Central memory CD8-positive, alpha-beta T cell (primary cell): ENCODE measurements at regions not wholly inside any gene's neighbourhood (a gene's known extent, or its start where the extent isn't known, plus 50 kb on each side); places are given as distances from the start of the nearest gene placed in this dataset.

ENCODE experiments used
- ATAC-seq: fragments of 150-1000 bp; cut with Tn5 transposase; replicated peaks from 2 replicates; pipeline ENCODE4 v1.10.0; 2022; ENCODE audit warnings: mild to moderate bottlenecking, moderate FRiP score, moderate number of reproducible peaks; ENCODE audit not compliant: poor library complexity, severe bottlenecking; ENCODE audit errors: extremely low read depth
- DNase-seq, 2 donors: peaks; one replicate each; pipeline ENCODE4 v3.0.0; 2021; ENCODE audit warnings: low spot score in 2 of 2
- H3K27ac Mint-ChIP-seq: one replicate; pipeline ENCODE4 v1.8.0; 2022; ENCODE audit warnings: low read depth, mild to moderate bottlenecking, moderate library complexity, mixed read lengths
- H3K27me3 Mint-ChIP-seq: one replicate; pipeline ENCODE4 v1.8.0; 2022; ENCODE audit warnings: mixed read lengths
- H3K36me3 Mint-ChIP-seq: one replicate; pipeline ENCODE4 v1.8.0; 2022; ENCODE audit warnings: mild to moderate bottlenecking, moderate library complexity, mixed read lengths; ENCODE audit not compliant: insufficient read depth
- H3K4me1 Mint-ChIP-seq: one replicate; pipeline ENCODE4 v1.8.0; 2022; ENCODE audit warnings: mixed read lengths
- H3K4me3 Mint-ChIP-seq: one replicate; pipeline ENCODE4 v1.8.0; 2022; ENCODE audit warnings: mild to moderate bottlenecking, moderate library complexity, mixed read lengths
- H3K9me3 Mint-ChIP-seq: one replicate; pipeline ENCODE4 v1.8.0; 2022; ENCODE audit warnings: mixed read lengths

DNA sequence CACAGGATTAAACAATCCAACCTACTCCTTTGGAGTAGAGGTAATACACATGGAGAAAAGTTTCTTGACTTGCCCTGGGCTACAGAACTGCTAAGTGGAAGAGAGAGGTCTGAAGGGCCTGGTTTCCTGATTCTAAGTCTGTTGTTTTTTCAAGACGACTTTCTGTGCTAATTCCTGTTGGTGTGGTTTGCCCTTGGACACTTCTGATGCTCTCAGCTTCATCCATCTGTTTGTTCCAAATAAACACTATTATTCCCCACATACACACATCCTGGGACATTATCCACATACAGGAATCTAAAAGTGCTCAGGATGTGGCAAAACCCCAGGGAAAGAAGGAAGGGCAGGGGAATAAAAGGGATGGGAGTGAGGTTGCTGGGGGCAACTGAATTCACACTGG is 393.5 kb upstream of the TBL1XR1 start:
- ATAC-seq (no peak), DNase-seq (no peak)
- Mint-ChIP-seq H3K4me1 (peaks cover 37% of the 10 kb centered on the region), H3K4me3 (peak overlapping the region; percentile 56), H3K27me3 (no peaks in the 10 kb centered on the region), H3K27ac (peak overlapping the region; percentile 83), H3K36me3 (no peaks in the 10 kb centered on the region), H3K9me3 (no peaks in the 10 kb centered on the region)

- peaks cover 42% of the 10 kb centered on the region for H3K4me1 Mint-ChIP-seq
- H3K36me3 Mint-ChIP-seq = peaks cover 1% of the 10 kb centered on the region
- peak overlapping the region; percentile 83 for H3K27ac Mint-ChIP-seq
- H3K27me3 Mint-ChIP-seq = no peaks in the 10 kb centered on the region
- DNase-seq (no peak), ATAC-seq (no peak)
- H3K4me3 Mint-ChIP-seq = peak overlapping the region; percentile 56
- no peaks in the 10 kb centered on the region for H3K9me3 Mint-ChIP-seq
These were observed 394.1 kb upstream of the TBL1XR1 start for GRCh38 chr3:177591379-177591778.

- Mint-ChIP-seq H3K4me1 (peaks cover 62% of the 10 kb centered on the region), H3K9me3 (no peaks in the 10 kb centered on the region), H3K27ac (no peak overlapping the region), H3K36me3 (peaks cover 4% of the 10 kb centered on the region), H3K27me3 (no peaks in the 10 kb centered on the region), H3K4me3 (no peak overlapping the region)
- no peak for ATAC-seq
- DNase-seq = no peak
These were observed 396.8 kb upstream of the TBL1XR1 start for GRCh38 chr3:177594096-177594495.

GRCh38 chr3:177595530-177596188 is 398.4 kb upstream of the TBL1XR1 start:
- peaks cover 74% of the 10 kb centered on the region for H3K4me1 Mint-ChIP-seq

GRCh38 chr3:177596248-177596815 is 399.1 kb upstream of the TBL1XR1 start:
- Mint-ChIP-seq H3K4me1 (peaks cover 74% of the 10 kb centered on the region), H3K4me3 (no peak overlapping the region), H3K27ac (peak overlapping the region; percentile 17), H3K9me3 (no peaks in the 10 kb centered on the region), H3K27me3 (no peaks in the 10 kb centered on the region), H3K36me3 (peaks cover 4% of the 10 kb centered on the region)
- no peak for ATAC-seq
- no peak for DNase-seq

More at GRCh38 chr3:177595530-177596188, 398.4 kb upstream of the TBL1XR1 start:
- DNase-seq (no peak), ATAC-seq (no peak)
- peak overlapping the region; percentile 12 for H3K27ac Mint-ChIP-seq
- H3K27me3 Mint-ChIP-seq = no peaks in the 10 kb centered on the region
- no peaks in the 10 kb centered on the region for H3K9me3 Mint-ChIP-seq
- peaks cover 4% of the 10 kb centered on the region for H3K36me3 Mint-ChIP-seq
- no peak overlapping the region for H3K4me3 Mint-ChIP-seq

DNA sequence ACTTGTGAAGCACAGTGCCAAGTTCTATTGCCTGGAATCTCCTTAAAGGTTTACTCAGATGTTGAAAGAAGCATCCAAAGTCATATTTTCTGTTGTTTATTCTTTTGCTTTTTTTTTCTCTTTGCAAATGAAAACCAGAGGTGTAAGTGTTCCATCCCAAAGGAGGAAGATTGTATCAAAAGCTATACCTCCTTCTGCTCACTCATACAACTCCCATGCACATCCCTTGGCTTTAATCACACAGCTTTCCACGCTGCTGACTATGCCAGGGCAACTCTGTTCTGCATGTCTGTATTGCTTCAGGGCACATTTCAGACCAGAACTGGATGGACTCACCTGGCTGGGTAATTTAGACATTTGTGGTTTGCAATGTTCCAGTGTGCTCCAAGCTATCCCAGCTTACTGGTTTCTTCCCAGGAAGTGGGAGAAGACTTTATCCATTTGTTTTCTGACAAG is 399.6 kb upstream of the TBL1XR1 start:
- peaks cover 73% of the 10 kb centered on the region for H3K4me1 Mint-ChIP-seq
- ATAC-seq (no peak), DNase-seq (no peak)
- H3K36me3 Mint-ChIP-seq = peaks cover 4% of the 10 kb centered on the region
- no peaks in the 10 kb centered on the region for H3K9me3 Mint-ChIP-seq
- no peaks in the 10 kb centered on the region for H3K27me3 Mint-ChIP-seq
- peak overlapping the region; percentile 90 for H3K27ac Mint-ChIP-seq
- peak overlapping the region; percentile 66 for H3K4me3 Mint-ChIP-seq

GRCh38 chr3:177597311-177598096 is 400.2 kb upstream of the TBL1XR1 start:
- H3K9me3 Mint-ChIP-seq = no peaks in the 10 kb centered on the region
- peak in 1 of 2 donors; percentile 32 for DNase-seq
- ATAC-seq = peak; percentile 93
- peaks cover 4% of the 10 kb centered on the region for H3K36me3 Mint-ChIP-seq
- peak overlapping the region; percentile 66 for H3K4me3 Mint-ChIP-seq
- no peaks in the 10 kb centered on the region for H3K27me3 Mint-ChIP-seq
- peak overlapping the region; percentile 90 for H3K27ac Mint-ChIP-seq
- H3K4me1 Mint-ChIP-seq = peaks cover 74% of the 10 kb centered on the region

DNA sequence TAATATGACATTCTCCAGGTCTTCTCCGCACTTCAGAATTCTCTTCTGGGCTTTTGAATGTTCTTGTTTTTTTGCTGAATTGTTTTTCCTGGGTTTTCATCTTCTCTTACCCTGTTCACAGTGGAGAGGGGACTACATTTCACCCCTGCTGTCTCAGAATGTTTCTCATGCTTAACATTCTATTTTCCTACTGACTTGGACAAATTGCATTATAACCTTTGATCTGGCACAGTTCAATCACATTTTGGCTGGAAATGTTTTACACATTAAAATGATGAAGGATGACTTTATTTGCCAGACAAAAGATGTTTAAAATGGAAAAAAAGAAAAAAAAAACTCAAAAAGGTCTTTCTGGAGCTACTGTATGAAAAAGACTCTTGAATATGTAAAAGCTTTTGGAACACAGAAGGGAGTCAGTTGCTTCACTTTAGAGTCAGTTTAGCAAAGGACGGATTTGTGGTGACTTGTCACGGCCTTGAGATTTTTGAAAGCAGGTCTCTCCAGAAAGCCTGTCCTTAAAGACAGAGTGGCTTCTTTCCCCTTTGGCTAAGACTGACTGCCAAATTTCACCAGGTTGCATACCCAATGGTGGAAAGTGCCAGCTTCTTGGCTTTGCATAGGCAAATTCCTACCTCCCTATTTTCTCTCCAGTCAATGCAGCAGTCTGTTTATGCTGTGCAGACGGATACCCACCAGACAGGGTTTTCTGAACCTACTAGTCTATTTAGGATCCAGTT is 401.0 kb upstream of the TBL1XR1 start:
- Mint-ChIP-seq H3K9me3 (no peaks in the 10 kb centered on the region), H3K27ac (peak overlapping the region; percentile 90), H3K27me3 (no peaks in the 10 kb centered on the region), H3K4me3 (peak overlapping the region; percentile 66), H3K4me1 (peaks cover 80% of the 10 kb centered on the region), H3K36me3 (peaks cover 4% of the 10 kb centered on the region)
- no peak for DNase-seq
- no peak for ATAC-seq

GRCh38 chr3:177599326-177599725 is 402.0 kb upstream of the TBL1XR1 start:
- no peak for ATAC-seq
- Mint-ChIP-seq H3K4me1 (peaks cover 77% of the 10 kb centered on the region), H3K4me3 (no peak overlapping the region), H3K27ac (no peak overlapping the region), H3K9me3 (no peaks in the 10 kb centered on the region), H3K36me3 (peaks cover 4% of the 10 kb centered on the region), H3K27me3 (no peaks in the 10 kb centered on the region)
- no peak for DNase-seq

DNA sequence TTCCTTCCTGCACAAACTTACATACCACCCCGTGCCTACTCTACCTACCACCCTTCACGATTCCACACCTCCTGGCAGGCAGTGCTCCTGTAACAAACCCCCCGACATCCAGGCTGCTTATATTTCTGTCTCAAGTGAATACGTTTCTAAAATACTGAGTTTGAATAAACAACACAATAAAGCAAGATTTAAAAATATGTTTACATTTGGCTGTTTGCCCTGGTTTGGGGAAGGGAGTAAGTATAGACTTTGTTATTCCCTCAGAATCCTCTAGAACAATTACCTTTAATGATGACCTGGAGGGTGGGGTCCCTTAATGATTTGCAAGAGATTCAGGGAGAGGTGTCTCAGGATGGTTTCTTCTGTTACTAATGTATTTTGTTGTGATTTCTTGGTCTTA is 402.6 kb upstream of the TBL1XR1 start:
- H3K9me3 Mint-ChIP-seq = no peaks in the 10 kb centered on the region
- H3K36me3 Mint-ChIP-seq = peaks cover 4% of the 10 kb centered on the region
- no peaks in the 10 kb centered on the region for H3K27me3 Mint-ChIP-seq
- no peak overlapping the region for H3K27ac Mint-ChIP-seq
- H3K4me1 Mint-ChIP-seq = peaks cover 77% of the 10 kb centered on the region
- H3K4me3 Mint-ChIP-seq = no peak overlapping the region
- ATAC-seq (no peak), DNase-seq (no peak)

DNA sequence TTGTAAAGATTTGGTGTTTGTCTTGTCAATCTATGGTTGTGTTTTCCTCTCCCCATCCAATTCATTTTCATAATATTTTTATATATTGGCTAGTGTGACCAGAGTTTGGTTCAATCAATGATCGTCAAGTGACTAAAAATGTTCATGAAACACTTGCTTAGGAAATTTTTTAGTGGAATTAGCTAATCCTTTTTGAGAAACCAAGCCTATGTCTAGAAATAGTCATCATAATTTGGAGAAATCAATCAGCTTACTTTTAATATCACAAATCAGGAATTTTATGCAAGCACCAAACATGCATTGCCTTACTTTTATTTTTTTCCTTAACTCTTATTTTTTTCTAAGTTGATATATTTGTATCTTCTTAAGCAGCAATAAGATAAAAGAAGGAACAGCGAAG is 403.1 kb upstream of the TBL1XR1 start:
- DNase-seq (no peak), ATAC-seq (no peak)
- H3K4me3 Mint-ChIP-seq = no peak overlapping the region
- H3K27ac Mint-ChIP-seq = peak overlapping the region; percentile 10
- H3K9me3 Mint-ChIP-seq = no peaks in the 10 kb centered on the region
- H3K27me3 Mint-ChIP-seq = no peaks in the 10 kb centered on the region
- peaks cover 4% of the 10 kb centered on the region for H3K36me3 Mint-ChIP-seq
- peaks cover 75% of the 10 kb centered on the region for H3K4me1 Mint-ChIP-seq

- ATAC-seq = no peak
- DNase-seq = no peak
- H3K4me3 Mint-ChIP-seq = no peak overlapping the region
- no peaks in the 10 kb centered on the region for H3K9me3 Mint-ChIP-seq
- peaks cover 67% of the 10 kb centered on the region for H3K4me1 Mint-ChIP-seq
- peaks cover 4% of the 10 kb centered on the region for H3K36me3 Mint-ChIP-seq
- peak overlapping the region; percentile 10 for H3K27ac Mint-ChIP-seq
- no peaks in the 10 kb centered on the region for H3K27me3 Mint-ChIP-seq
These were observed 403.9 kb upstream of the TBL1XR1 start for GRCh38 chr3:177601152-177601551.
